Kidney epithelial cell (primary cell): ENCODE measurements at regions not wholly inside any gene's neighbourhood (a gene's known extent, or its start where the extent isn't known, plus 50 kb on each side); places are given as distances from the start of the nearest gene placed in this dataset.

Experiments used
- DNase-seq: peaks from one replicate; pipeline ENCODE4 v3.0.0-alpha.2; 2010; ENCODE audit warnings: low read depth
- H3K27me3 ChIP-seq: 2 replicates; pipeline ENCODE4 v1.6.0; 2011; ENCODE audit warnings: low read length; ENCODE audit not compliant: control insufficient read depth, insufficient read depth
- H3K36me3 ChIP-seq: 2 replicates; pipeline ENCODE4 v1.5.1; 2011; ENCODE audit warnings: low read length; ENCODE audit not compliant: control insufficient read depth, insufficient read depth
- H3K4me3 ChIP-seq: 2 replicates; pipeline ENCODE4 v1.5.1; 2011; ENCODE audit warnings: low read depth, mild to moderate bottlenecking, control low read depth, low read length
- TF ChIP-seq, protein P1 (sequence below): IDR thresholded peaks from 2 replicates; pipeline ENCODE4 v1.5.1; 2011; ENCODE audit warnings: mild to moderate bottlenecking, moderate library complexity, low read length, control low read depth, inconsistent platforms; ENCODE audit not compliant: insufficient read depth, poor library complexity, severe bottlenecking

DNA sequence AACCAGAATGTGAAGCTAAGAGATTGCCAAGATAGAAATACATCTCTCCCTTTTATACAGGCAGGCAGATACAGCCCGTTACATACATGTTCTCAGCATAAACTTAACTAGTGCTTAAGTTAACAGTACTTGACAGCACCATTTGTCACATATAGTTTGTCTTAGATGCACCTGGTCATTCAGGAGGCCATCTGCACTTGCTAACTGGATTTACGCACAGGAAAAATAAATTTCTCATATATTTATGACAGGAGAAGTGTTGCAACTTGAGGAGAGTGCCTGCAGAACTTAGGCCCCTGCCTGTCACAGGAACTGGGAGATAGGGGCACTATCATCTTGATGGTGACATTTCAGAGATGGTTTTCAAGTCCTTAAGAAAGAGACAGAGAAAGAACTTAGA is 1462.1 kb upstream of the CDH9 start:
- H3K36me3 ChIP-seq: no peaks in the 10 kb centered on the region
- TF ChIP-seq, protein P1, sequence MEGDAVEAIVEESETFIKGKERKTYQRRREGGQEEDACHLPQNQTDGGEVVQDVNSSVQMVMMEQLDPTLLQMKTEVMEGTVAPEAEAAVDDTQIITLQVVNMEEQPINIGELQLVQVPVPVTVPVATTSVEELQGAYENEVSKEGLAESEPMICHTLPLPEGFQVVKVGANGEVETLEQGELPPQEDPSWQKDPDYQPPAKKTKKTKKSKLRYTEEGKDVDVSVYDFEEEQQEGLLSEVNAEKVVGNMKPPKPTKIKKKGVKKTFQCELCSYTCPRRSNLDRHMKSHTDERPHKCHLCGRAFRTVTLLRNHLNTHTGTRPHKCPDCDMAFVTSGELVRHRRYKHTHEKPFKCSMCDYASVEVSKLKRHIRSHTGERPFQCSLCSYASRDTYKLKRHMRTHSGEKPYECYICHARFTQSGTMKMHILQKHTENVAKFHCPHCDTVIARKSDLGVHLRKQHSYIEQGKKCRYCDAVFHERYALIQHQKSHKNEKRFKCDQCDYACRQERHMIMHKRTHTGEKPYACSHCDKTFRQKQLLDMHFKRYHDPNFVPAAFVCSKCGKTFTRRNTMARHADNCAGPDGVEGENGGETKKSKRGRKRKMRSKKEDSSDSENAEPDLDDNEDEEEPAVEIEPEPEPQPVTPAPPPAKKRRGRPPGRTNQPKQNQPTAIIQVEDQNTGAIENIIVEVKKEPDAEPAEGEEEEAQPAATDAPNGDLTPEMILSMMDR: no peak
- DNase-seq: no peak
- no peak overlapping the region for H3K4me3 ChIP-seq
- no peaks in the 10 kb centered on the region for H3K27me3 ChIP-seq

DNA sequence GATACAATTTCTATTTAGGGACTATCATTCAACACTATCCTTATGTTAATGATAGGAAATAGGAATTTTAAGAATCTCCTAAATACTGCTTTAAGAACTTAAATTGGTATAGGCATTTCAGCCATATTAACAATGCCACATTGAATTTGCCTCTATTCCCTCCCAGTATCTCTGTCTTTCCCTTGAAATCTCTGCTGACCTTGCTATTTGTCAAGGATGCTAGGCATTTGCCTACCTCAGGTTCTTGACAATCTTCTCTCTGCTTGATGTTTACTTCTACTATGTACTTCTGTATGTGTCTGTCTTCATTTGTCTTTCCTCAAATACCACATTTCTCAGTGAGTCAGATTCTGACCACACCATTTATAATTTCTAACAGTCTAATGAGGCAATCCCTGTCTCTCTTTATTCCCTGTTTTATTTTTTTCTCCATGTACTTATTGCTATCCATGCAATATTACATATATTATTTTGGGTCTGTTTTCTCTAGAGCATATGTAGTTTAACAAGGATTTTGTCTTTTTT is 1461.4 kb upstream of the CDH9 start:
- H3K4me3 ChIP-seq: no peak overlapping the region
- TF ChIP-seq, protein P1: no peak
- DNase-seq: no peak
- no peaks in the 10 kb centered on the region for H3K27me3 ChIP-seq
- H3K36me3 ChIP-seq: no peaks in the 10 kb centered on the region

DNA sequence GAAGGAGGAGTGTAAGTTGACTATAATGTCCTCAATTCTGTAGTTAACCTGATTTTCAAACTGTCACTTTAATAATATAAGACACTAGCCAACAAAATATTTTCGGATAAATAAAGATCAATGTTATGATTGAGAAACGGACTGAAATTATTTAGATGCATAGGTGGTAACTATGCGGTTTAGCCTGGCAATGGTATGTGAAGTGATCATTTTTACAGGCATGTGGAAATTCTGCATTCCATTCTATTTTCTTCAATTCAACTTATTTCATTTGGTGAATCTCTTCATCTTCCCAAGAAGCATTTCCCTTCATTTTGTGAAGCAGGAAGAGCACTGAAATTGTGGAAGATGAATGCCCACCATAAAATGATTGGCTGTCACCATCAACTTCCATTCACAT is 1457.5 kb upstream of the CDH9 start:
- Histone ChIP-seq H3K27me3 (no peaks in the 10 kb centered on the region), H3K4me3 (no peak overlapping the region), H3K36me3 (no peaks in the 10 kb centered on the region)
- TF ChIP-seq, protein P1: no peak
- DNase-seq: no peak

DNA sequence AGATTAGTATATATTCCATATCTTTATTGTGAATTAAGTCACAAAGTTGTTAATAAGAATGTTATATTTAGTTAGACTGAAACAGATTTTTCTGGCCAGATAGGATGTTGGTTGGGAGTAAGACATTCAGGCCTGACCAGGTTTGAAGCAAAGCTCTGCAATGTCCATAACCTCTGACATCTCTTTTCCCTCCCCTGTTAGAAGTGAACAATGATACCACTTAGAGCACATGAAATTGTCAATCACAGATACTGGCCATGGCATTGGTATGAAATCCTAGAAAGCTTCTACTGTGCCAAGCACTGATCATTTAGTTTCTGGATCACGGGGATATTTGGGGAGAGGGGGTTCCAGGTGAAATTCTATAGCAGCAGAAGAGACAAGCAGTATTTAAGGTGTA is 1455.1 kb upstream of the CDH9 start:
- H3K27me3 ChIP-seq: no peaks in the 10 kb centered on the region
- no peaks in the 10 kb centered on the region for H3K36me3 ChIP-seq
- no peak for DNase-seq
- H3K4me3 ChIP-seq: no peak overlapping the region
- TF ChIP-seq, protein P1: no peak

DNA sequence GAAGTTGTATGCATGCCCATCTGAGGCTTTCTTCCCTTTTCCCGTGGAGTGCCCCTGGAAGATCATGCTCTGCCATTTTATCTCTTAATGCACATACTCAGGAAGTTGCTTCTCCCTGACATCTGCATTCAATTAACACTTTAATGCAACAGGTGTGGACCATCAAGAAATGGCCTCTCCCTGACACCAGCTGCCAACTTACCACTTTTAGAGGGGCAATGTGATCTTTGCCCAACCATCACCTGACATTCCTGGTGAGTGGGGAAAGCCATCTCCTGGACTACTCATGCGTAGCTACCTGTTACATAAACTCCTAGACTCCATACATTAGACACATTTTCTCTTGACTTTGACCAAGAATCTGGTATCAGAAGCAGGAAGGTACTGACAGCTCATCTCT is 1450.4 kb upstream of the CDH9 start:
- Histone ChIP-seq H3K36me3 (no peaks in the 10 kb centered on the region), H3K27me3 (no peaks in the 10 kb centered on the region), H3K4me3 (no peak overlapping the region)
- TF ChIP-seq, protein P1: no peak
- DNase-seq: no peak

DNA sequence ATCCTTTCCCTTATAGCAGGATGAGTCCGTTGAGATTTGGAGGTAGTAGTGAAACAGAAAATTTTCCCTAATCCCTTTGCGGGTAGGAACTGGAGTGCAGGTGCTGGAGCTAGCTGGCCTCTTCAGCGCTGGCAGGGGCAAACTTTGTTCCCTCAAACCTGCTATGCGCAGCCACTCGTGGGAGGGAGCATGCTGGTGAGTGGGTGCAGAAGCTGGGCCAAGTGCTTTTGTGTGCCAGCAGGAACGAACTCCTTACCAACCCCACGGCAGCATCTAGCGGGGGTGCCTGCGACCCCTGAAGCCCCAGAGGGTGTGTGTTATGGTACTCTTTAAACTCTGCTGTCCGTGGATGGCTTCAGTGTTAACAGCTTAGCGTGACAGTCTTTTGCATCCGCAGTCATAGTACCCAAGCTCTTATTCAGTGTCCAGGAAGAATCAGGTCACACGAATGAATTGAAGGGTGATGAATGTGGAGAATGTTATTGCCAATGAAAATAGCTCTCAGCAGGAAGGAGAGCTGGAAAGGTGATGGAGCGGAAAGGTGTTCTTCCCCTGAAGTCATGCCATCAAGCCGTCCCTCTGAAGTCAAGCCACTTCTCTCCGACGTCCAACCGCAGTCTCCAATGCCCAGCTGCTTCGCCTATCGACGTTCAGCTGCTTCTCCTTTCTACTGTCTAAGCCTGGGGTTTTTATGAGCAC is 1445.1 kb upstream of the CDH9 start:
- Histone ChIP-seq H3K27me3 (no peaks in the 10 kb centered on the region), H3K4me3 (no peak overlapping the region), H3K36me3 (no peaks in the 10 kb centered on the region)
- no peak for DNase-seq
- TF ChIP-seq, protein P1: no peak
